HG02938 (cell line): ENCODE measurements at regions not wholly inside any gene's neighbourhood (a gene's known extent, or its start where the extent isn't known, plus 50 kb on each side); places are given as distances from the start of the nearest gene placed in this dataset.

Source experiments
- ATAC-seq: cut with Tn5 transposase; IDR thresholded peaks from one replicate; pipeline ENCODE4 v1.9.1; 2021; ENCODE audit warnings: mild to moderate bottlenecking, moderate library complexity; ENCODE audit not compliant: unreplicated experiment

DNA sequence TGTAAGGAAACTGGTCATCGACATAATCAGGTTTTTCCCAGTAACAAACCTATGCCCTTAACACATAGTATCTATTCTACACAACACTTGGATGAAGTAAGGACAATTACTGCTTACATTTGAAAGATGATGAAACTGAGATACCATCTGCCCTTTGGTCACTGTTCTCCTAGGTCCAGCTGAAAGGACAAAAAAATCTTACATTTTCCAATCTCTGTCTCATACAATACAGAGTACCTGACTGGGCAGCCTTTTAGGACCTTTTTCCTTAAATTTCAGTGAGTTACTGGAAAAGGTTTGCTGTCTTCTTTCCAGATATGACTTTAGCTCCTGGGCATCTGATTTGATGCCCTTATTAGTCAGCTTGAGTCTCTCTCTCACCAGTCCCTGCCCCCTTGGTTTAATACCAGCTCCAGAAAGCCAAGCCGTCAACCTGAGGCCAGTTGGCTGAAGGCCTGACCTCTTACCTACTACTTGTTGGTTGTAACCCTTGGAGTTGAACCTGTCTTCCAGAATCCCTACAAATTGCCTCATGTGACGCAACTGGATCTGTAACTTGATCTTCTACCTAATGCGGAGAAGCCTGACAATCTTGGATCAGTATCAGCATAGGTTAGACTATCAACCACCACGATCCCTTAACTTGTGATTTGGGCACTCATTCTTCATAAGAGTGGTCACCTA is 355.3 kb upstream of the ZNF385D start:
- no peak for ATAC-seq

DNA sequence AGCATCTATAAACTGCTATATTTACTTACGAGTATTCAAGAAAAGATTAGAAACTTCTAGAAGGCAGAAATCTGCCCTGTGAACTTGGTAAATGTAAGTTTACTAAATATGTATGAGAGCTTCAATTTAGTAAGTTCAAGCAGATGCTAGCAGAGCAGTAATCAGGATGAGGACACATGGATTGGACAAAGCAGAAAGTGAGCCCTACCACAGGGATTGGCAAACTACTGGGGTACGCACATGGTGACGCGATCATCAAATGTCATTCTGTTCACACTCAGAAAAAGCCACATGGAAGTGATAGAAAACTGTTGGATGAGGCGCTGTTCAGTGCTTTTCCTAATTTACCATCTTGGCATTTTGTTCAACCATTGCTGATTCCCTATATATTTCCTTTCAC is 360.2 kb upstream of the ZNF385D start:
- ATAC-seq, result no peak

DNA sequence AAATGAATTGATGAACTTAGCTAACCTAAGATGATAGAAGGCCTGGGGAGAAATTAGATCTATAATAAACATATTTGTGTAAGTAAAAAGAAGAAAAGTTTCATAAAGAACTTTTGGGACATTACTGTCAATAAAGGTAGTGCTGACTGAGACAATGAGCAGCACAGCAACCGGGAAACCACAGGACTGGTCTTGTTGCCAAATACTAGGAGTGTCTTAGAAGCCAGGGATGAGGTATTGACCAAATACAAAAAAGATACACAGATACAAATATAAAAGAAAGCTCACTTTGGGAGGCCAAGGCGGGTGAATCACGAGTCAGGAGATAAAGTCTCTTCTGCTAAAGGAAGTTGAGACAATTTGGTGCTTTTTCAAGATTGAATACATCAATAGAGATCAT is 362.4 kb upstream of the ZNF385D start:
- ATAC-seq, result no peak

DNA sequence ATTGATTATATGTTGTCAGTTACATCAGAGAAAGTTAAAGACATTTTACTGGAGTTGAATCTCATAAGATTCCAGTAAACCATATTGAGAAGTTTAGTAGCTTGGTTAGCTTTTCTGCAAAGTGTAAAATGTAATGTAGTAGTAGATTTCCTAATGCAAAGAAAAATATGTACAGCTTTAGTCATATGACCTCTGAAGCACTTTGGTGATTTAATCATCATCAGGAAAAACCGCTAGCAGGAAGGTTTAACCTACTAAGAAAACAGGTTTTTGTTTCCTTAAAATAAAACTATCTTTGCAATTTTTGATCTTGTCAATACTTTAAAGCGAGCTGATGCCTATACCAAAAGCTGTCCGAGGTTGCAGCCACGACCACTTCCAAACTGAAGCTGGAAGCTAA is 364.6 kb upstream of the ZNF385D start:
- ATAC-seq, result no peak

DNA sequence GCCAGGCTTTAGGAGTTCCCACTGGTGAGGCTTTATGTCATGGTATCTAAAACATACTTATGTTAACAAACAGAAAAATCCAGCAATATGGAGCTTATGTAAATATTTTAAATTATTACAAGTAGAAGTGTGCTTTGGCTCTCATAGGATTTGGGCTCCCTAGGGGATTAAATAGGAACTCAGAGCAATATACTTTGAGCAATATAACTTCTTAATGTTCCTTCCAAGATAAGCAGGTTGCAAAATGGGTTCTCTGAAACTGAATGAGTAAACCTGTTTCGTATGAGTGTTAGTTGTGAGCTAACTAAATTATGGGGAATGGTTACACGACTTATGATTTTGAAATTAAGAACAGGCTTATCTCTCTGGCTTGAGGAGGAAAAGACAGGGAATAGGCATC is 366.1 kb upstream of the ZNF385D start:
- no peak for ATAC-seq

DNA sequence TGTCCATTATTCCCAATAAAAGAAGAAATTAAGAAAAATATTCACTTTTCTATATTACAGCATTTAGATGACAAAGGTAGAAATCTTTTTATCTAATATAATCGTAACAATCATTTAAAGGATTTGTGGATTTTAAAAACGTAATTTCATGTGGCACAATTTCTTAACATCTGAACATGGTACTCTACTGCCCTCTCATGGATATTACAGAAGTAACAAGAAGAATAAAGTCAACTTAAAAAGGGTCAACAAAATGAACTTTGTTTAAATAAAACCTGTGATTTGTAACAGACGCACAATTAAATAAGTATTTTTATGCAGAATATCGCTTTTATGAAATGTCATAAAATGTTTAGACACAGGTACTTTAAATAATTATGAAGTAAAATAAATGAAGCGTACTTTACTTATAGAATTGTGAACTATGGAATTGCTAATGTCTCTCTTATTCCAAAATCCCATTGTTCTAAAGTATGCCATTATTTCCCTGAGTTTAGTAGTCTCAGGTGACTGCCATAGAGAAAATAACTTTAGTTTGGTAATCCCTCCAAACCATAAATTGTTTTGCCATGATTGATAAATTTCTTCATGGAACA is 366.8 kb upstream of the ZNF385D start:
- no peak for ATAC-seq

DNA sequence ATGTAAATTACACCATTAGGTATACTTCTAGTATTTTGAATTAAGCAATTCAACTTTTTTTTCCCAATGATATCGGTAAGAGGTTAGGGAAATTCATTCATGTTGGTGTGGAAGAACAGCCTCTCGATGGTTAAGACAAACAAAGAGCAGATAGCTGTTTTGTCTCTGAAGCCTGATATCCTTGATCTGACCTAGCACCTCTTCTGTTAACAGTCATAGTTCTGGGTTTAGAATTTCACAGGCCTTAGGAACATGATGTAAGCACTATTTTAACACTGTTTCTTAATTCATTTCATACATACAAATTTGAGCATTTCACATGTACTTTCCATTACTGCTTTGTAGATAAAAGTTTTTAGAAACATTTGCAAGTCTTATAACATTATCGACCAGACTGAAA is 367.5 kb upstream of the ZNF385D start:
- no peak for ATAC-seq

DNA sequence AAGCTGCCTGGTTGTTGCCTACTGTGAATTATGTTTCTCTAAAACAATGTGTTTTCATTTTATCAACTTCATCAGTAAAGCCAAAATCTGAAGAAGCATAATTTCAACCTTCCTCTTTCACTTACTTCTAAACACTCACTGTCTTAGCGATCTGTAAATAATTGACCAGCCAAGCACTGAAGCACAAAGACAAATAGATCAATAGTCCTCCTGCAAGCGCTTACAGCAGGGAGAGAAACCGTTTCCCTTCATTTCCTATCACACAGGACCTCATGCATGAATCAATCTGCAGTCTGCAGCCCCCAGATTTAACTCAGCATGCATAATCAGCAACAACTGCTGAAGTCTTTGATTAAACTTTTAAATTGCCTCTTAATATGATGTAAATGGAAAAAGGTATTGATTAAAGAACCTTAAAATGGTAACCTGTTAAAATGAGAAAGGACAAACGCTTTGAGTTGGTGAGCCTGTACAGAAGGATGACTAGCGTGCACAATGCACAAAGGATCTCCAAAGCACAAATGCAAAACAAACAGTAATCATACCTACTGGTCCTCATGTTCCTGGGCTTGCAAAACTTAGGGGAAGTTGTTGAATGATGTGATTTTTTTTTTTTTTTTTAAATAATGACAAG is 370.2 kb upstream of the ZNF385D start:
- peak; percentile 68 for ATAC-seq

DNA sequence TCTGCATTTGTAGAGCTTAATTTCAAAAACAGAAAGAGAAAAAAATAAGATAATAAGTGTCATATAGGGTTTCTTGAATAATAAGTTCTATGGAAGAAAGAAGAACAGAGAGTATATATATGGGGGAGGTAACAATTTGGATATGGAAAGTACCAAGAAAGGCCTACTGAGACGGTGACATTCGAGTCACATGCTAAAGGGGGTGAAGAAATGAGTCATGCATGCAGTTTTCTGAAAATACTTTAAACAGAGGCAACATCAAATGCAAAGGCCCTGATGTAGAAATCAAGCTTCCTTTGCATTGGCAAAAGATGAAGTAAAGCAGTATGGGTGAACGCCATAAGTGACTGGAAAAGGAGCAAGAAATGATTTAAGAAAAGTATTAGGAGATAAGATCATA is 371.6 kb upstream of the ZNF385D start:
- peak; percentile 86 for ATAC-seq

DNA sequence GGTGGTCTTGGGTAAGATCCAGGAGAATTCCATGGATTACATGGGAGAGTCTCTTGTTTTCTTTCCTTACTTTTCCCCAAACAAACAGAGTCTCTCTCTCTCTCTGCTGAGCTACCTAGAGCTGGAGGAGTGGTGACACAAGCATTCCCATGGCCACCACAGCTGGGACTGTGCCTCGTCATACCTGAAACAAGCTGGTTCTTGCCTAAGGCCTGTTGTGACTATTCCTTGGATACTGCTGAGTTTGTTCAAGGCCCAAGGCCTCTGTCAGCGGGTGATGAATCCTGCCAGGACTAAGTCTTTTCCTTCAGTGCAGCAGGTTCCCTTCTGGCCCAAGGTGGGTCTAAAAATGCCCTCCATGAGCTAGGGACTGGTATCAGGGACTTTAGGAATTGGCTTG is 378.1 kb upstream of the ZNF385D start:
- ATAC-seq, result no peak

DNA sequence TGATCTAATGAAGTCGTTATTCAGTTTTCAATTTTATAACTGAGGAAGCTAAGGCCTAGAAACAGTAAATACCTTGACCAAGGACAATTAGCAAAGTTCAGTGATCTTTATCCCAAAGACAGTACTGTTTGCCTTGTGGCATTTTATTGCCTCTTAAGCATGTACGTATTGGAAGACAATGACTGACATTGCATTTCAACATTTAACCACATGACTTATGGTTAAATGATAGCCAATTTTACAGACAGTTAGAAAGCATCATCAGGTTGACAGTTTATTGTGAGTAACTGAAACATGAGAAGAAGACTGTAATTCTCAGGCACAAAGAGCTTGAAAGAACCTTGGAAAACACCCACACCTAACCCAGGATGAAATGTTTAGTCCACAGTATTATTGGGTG is 390.8 kb upstream of the ZNF385D start:
- no peak for ATAC-seq

DNA sequence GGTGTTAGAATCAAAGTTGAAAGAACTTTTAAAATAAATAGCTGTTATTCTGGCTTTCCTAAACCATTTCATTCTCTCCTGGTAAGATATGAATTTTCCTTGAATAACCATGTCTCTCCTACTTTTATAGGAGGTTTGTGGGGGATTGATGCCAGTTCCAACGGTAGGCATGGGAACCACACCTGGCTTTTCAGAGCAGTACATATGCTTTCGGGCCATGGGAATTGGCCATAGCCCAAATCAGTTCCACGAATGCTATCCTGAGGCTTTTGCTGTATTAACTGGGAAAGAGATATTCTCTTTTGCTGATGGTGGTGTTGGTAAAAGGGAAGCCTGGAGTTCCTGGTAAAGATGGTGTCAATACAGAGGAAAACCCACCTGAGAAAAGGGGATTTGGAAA is 396.2 kb upstream of the ZNF385D start:
- ATAC-seq, result no peak

DNA sequence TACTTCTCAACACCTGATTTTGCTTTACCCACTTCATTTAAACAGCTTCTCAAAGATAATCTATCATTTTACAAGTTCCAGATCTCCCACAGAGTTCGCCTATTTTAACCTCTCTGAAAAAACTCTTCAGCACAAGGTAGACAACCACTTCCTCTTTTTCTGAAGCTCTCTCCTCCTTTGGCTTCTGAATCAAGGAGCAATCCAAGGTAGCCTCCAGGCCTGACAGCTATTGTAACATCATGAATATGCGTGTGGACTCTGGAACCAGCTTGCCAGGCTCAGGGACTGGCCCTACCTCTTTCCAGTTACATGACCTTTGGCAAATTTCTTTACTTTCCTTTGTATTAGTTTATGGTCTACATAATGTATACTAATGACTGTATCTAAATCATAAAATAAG is 405.9 kb upstream of the ZNF385D start:
- ATAC-seq, result no peak

DNA sequence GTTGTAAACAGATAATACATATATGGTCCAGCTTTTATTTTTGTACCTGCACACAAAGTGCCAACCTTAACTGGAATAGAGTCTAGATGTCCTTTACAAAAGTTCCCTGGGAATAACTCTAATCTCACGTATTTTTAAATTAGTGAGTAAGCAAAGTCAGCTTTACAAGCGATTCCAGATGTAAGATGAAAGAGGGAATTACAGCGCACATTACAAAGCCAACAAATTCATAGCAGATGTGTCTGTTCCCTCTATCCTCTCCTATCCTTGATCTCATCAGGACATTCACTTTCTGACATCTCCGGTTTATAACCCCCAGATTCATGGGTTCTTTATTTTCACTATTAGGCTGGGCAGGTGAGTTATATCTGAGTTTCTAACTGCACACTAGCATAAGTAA is 406.8 kb upstream of the ZNF385D start:
- no peak for ATAC-seq

DNA sequence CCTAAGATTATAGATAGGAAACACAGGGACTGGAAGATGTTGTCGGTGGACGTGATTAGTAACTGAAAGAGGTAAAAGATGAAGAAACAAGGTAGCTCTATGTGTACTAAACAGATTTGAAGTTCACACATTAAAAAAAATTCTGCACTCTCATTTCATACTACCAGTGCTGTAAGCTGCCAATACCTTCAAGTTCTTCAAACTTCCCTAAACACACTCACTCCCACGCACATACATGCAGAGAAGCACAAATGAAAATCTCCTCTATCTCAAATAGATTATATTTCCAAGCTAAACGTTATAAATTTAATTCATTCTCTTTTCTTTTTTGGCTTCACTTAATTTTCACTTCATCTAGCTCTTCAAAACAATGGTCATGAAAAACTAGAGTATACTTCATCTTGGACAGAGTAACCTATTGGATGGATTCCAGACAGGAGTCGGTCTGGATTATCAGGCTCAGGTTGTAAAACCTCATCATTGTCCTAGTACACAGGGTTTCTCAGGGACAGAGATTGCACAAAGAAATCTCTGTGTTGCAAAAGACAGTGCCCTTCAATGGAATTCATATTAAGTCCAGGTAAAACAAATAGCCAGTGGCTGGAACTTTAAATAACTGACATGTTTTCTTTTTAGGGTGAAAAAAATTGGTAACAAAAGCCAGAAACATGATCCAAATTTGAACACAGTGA is 408.1 kb upstream of the ZNF385D start:
- no peak for ATAC-seq

DNA sequence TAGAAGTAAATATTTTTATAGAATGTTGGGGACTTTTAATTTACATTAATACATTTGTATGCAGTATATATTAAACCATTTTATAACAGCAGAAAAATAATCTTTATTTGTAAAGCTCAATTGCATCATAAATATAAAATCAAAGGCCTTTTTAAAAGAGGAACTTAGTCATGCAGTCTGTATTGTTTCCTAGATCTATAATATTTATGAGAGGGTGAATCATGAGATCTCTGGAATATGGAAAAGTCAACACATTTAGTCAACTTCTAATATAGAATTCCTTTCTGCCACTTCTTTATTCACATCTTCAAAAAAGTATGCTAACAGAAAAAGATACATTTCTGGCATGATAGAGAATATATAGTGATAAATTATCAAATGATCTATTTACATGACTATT is 410.3 kb upstream of the ZNF385D start:
- no peak for ATAC-seq

DNA sequence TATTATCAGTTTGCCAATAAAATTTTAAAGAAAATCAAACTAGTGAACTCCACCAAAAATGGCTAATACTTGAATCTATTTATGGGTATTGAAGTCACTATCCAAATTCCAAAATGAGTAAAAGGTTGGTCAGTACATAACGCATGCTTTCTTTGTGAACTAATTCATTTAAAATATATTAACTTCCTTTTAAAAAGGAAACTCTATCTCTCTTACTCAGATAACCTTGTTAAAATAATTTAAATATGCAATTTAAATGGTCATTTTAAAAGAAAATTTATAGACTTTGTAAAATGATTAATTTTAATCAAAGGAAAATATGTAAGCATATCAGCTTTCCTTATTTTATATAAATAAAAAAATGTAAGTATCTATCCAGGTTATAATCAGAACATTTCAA is 419.4 kb upstream of the ZNF385D start:
- ATAC-seq, result no peak

DNA sequence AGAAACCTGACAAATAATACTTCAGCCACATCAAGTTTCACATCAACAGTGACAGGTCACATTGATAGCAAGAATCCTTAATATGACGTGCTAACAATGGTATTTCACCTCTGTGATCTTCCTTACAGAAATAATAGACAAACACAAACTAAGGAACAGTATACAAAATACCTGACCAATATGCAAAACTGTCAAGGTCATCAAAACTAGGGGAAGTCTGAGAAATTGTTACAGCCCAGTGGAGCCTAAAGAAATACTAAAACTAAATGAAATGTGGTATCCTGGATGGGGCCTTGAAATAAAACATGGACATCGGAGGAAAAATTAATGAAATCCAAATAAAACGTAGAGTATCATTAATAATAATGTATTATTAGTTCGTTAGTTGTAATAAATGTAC is 422.0 kb upstream of the ZNF385D start:
- no peak for ATAC-seq

DNA sequence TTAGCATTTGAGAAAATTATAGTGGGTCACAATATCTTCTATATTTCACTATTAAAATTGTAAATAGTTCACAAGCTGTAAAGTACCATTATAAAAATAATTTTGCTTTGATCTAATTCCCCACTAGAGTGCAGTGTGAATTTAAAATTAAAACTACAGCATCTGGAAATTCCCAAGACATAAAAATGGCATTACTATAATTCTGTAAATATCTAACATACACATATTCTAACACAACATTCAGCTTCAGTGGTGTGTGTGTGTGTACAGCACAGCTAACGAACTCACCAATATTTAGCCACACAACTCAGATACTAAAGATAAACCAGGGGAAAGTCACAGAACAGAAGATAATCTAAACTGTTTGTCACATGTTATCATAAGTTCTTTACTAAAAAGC is 424.9 kb upstream of the ZNF385D start:
- ATAC-seq, result no peak

DNA sequence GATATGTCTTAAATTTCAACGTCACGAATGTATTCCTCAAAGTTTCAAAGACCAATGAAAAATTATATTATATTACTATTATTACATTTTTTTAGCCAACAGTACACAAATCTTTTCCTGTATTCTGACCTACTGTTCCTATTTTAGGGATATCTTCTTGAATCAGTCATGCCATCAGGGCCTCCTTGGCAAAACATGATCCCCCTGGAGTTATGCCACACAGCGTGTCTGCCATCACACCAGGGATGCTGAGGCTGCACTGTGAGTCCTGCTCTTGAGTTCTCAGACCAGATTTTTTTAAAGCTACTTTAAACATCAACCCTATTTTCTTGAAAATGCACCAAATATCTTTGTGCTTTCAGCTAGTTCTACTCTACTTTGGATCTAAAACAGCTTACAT is 425.9 kb upstream of the ZNF385D start:
- no peak for ATAC-seq

DNA sequence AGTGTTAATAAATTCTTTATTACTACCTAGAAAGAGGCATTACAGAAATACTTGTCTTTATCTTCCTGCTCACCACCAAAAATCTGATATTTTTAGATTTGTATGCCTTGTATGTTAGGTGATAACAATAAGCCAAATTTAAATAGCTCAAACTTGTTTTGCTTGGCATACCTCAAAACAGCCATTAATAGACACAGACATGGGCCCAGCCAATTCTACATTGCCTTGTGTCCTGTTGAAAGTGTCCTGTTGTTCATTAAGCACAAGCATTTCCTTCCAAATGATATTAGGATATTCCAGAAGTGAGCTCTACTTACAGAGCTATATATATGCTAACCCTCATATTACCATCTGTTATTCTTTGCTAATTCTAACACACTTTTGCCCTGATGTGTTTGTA is 438.6 kb upstream of the ZNF385D start:
- no peak for ATAC-seq

DNA sequence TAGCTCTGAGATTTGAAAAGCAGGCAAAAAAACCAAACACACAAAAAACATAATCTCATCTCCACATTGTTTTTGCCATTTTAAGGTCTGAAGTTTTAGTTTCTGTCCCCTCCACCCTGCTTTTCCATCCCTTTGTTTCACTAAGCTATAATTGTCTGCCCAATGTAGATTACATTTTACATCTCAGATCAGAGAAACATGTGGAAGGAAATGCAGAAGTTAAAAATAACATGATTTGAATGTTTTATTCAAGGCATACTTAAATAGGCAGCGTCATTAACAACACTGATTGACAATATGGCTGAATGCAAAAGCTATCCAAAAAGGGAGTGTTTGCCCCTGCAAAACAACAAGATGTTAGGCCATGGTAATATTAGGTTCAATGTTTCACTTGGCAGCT is 448.1 kb upstream of the ZNF385D start:
- no peak for ATAC-seq
